Stimulated activated naive CD8-positive, alpha-beta T cell treated with anti-CD3 and anti-CD28 coated beads, Interleukin-15, Interleukin-2, amounts not matched to agents 100 U/mL and 50 U/mL, for 24 hours (primary cell): ENCODE measurements at regions not wholly inside any gene's neighbourhood (a gene's known extent, or its start where the extent isn't known, plus 50 kb on each side); places are given as distances from the start of the nearest gene placed in this dataset.

Experiments used
- ATAC-seq: fragments of 150-1000 bp; cut with Tn5 transposase; one replicate; pipeline ENCODE4 v1.10.0; 2021
- DNase-seq: peaks from one replicate; pipeline ENCODE4 v3.0.0; 2021

GRCh38 chr14:53215101-53215500 lies 62.0 kb upstream of the DDHD1 start:
- DNase-seq (no peak), ATAC-seq (no peak)

- no peak for DNase-seq
- ATAC-seq = no peak
These were observed 61.3 kb upstream of the DDHD1 start for GRCh38 chr14:53214384-53214783.

- ATAC-seq (no peak), DNase-seq (no peak)
These were observed 60.6 kb upstream of the DDHD1 start for GRCh38 chr14:53213761-53214160.

GRCh38 chr14:53209370-53209769 lies 56.2 kb upstream of the DDHD1 start:
- ATAC-seq (no peak), DNase-seq (no peak)
